GM12892 (cell line): ENCODE measurements at regions not wholly inside any gene's neighbourhood (a gene's known extent, or its start where the extent isn't known, plus 50 kb on each side); places are given as distances from the start of the nearest gene placed in this dataset.

Source experiments
- POLR2A ChIP-seq: IDR thresholded peaks from 2 replicates; pipeline ENCODE4 v1.6.1; 2011; ENCODE audit warnings: low read depth, low read length, control low read depth
- POLR2AphosphoS5 ChIP-seq: IDR thresholded peaks from 2 replicates; pipeline ENCODE4 v1.6.1; 2011; ENCODE audit warnings: low read depth, low read length, control low read depth
- TAF1 ChIP-seq: IDR thresholded peaks from 2 replicates; pipeline ENCODE4 v1.6.1; 2011; ENCODE audit warnings: low read depth, mild to moderate bottlenecking, control low read depth, low read length, borderline replicate concordance

DNA sequence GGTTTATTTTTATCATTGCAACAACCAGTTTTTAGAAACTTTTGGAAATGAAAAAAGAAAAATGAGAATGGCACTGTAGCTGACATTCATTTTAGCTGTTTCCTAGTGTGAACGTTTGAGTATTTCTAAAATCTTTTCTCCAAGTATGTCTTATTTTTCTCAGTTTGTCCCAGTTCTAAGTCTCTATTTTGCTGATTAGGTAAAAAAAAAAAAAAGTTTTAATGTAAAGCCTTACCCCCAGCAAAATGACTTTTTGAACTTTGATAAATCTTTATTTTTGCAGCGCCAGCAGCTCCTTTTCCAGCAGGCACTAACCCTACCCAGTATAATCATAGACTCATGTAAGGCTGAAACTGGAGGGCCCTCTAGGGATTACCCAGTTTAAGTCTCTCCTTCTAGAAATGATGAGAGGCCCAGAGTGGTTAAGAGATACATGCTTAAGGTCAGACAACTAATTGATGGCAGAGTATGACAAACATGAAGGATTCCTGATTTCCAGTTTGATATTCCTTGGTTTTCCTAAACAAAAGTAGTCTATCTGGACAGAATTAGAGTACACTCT is 84.3 kb upstream of the SLC4A4 start:
- TF ChIP-seq TAF1 (no peak), POLR2AphosphoS5 (no peak), POLR2A (no peak)
